ENCODE measurements at regions not wholly inside any gene's neighbourhood (a gene's known extent, or its start where the extent isn't known, plus 50 kb on each side); places are given as distances from the start of the nearest gene placed in this dataset.

DNA sequence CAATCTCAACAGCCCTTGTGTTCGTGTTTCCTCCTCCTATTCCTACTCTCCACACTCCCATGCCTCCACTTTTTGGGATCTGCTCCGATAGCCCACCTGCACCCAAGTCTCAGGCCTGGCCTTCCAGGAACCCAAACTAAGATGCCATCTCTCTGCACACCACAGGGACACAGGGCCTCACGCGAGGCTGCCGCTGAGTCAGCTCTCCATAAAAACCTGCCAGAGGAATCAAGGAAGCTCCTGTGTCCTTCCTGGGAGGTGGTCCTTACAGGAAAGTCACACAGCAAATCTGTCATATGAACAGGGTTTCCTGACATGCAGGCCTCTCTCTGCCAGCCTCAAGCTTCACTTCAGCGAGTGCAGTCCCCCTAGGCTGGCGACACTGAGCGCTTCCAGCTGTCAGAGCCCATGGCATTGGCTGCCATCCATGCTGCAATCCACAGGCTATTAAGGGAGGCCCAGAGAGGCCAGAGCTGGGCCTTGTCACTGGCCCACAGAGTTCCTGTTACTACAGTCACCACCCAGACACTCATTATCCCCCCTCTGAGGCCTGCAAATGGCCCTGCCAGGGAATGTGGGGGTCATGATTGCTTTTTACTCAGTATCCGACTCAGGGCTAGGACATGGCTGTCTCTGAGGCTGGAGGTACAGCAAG, 151.4 kb downstream of the OAT start:
- Histone ChIP-seq H3K56ac (ENCODE audit: insufficient read length, low read depth, low read length) (no peak overlapping the region), H2BK5ac (ENCODE audit: insufficient read length, low read length) (no peak overlapping the region), H3K18ac (ENCODE audit: insufficient read length, low read depth, low read length) (no peak overlapping the region), H4K8ac (replicated peaks; ENCODE audit: insufficient read length, low read depth, low read length) (no peak overlapping the region), H3K9ac (ENCODE audit: extremely low read depth, insufficient read length, low read length) (no peak overlapping the region), H3T11ph (ENCODE audit: low read length) (no peak overlapping the region), H3K79me2 (ENCODE audit: insufficient read depth, low read length) (no peaks in the 10 kb centered on the region; the same call in 1 of the 2 replicates), H3K27ac (ENCODE audit: insufficient read length, low read depth, low read length) (no peak overlapping the region), H3K79me1 (ENCODE audit: insufficient read depth, low read depth, low read length, poor library complexity, severe bottlenecking) (no peaks in the 10 kb centered on the region), H3K9me3 (ENCODE audit: control insufficient read depth, low read depth, low read length) (no peaks in the 10 kb centered on the region), H4K5ac (ENCODE audit: insufficient read length, low read depth, low read length) (no peak overlapping the region), H2AK5ac (ENCODE audit: insufficient read length, low read length) (no peak overlapping the region), H4K20me1 (ENCODE audit: control insufficient read depth, insufficient read depth, insufficient read length) (no peaks in the 10 kb centered on the region), H3K23ac (ENCODE audit: insufficient read length, low read depth, low read length) (no peak overlapping the region), H3K27me3 (ENCODE audit: insufficient read depth, low read length) (no peaks in the 10 kb centered on the region), H4K91ac (ENCODE audit: insufficient read length, low read depth, low read length) (no peak overlapping the region), H3K23me2 (ENCODE audit: insufficient read length, low read depth, low read length, poor library complexity, severe bottlenecking) (no peaks in the 10 kb centered on the region), H2AFZ (ENCODE audit: low read length) (no peak overlapping the region), H3K4me2 (ENCODE audit: insufficient read depth, insufficient read length, low read length) (no peak overlapping the region), H3K14ac (ENCODE audit: insufficient read depth, low read length) (no peak overlapping the region; the same call in 1 of the 2 replicates), H3K4me1 (ENCODE audit: insufficient read depth, low read length) (no peaks in the 10 kb centered on the region), H2BK20ac (ENCODE audit: low read depth, low read length, poor library complexity, severe bottlenecking) (no peak overlapping the region), H2BK12ac (ENCODE audit: insufficient read length, low read depth, low read length) (no peak overlapping the region), H3K4ac (ENCODE audit: low read depth, low read length) (no peak overlapping the region), H2BK120ac (ENCODE audit: low read depth, low read length, poor library complexity, severe bottlenecking) (no peak overlapping the region), H2BK15ac (ENCODE audit: low read depth, low read length) (no peak overlapping the region)
- TF ChIP-seq, protein P1, sequence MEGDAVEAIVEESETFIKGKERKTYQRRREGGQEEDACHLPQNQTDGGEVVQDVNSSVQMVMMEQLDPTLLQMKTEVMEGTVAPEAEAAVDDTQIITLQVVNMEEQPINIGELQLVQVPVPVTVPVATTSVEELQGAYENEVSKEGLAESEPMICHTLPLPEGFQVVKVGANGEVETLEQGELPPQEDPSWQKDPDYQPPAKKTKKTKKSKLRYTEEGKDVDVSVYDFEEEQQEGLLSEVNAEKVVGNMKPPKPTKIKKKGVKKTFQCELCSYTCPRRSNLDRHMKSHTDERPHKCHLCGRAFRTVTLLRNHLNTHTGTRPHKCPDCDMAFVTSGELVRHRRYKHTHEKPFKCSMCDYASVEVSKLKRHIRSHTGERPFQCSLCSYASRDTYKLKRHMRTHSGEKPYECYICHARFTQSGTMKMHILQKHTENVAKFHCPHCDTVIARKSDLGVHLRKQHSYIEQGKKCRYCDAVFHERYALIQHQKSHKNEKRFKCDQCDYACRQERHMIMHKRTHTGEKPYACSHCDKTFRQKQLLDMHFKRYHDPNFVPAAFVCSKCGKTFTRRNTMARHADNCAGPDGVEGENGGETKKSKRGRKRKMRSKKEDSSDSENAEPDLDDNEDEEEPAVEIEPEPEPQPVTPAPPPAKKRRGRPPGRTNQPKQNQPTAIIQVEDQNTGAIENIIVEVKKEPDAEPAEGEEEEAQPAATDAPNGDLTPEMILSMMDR (conservative IDR thresholded peaks at IDR 0.05), result no peak
- Mint-ChIP-seq H3K9me3 (peaks cover 6 to 8% of the 10 kb centered on the region in 2 experiments; a peak in 4 of 5 replicates), H3K4me1 (no peaks in the 10 kb centered on the region), H3K27ac (peak overlapping the region in 1 of 3 experiments; percentile 85; a peak in 1 of 7 replicates), H3K36me3 (ENCODE audit: insufficient read depth in 1 of 3, low read depth in 3 of 3) (peaks cover under 1 to 4% (median 2%) of the 10 kb centered on the region in 3 experiments; a peak in 2 of 7 replicates), H3K27me3 (ENCODE audit: low read depth) (peaks cover 24% of the 10 kb centered on the region), H3K4me3 (no peak overlapping the region; a peak in 1 of 5 replicates)
- WGBS (ENCODE audit: extremely low coverage, insufficient read length, low lambda C conversion rate), result no CpG with 5 or more reads among the region's 9 CpGs
- no peak for DNase-seq
